Mesenchymal stem cell (in vitro differentiated cells and primary cell): ENCODE measurements at regions not wholly inside any gene's neighbourhood (a gene's known extent, or its start where the extent isn't known, plus 50 kb on each side); places are given as distances from the start of the nearest gene placed in this dataset.

Experiments used
- DNase-seq: peaks from one replicate; pipeline ENCODE4 v3.0.0-alpha.2; 2013
- H2AFZ ChIP-seq: one replicate; pipeline ENCODE4 v1.6.1; 2013; ENCODE audit warnings: low read depth, mild to moderate bottlenecking, control low read depth, inconsistent platforms, low read length, moderate library complexity
- H2AK5ac ChIP-seq: 2 replicates; pipeline ENCODE4 v1.6.1; 2013; ENCODE audit warnings: low read length, moderate library complexity, mild to moderate bottlenecking, inconsistent platforms; ENCODE audit not compliant: severe bottlenecking
- H2BK120ac ChIP-seq: one replicate; pipeline ENCODE4 v1.6.1; 2013; ENCODE audit warnings: low read depth, mild to moderate bottlenecking, inconsistent platforms, low read length, moderate library complexity
- H2BK12ac ChIP-seq, 2 experiments: one replicate each; pipeline ENCODE4 v1.6.1; 2013; ENCODE audit warnings: inconsistent platforms in 2 of 2, low read length in 2 of 2, mild to moderate bottlenecking in 2 of 2, moderate library complexity in 2 of 2, control low read depth in 1 of 2
- H2BK15ac ChIP-seq: one replicate; pipeline ENCODE4 v1.6.1; 2013; ENCODE audit warnings: mild to moderate bottlenecking, low read depth, inconsistent platforms; ENCODE audit not compliant: poor library complexity, severe bottlenecking
- H2BK5ac ChIP-seq: 2 replicates; pipeline ENCODE4 v1.6.1; 2013; ENCODE audit warnings: low read depth, mild to moderate bottlenecking, low read length, control low read depth, inconsistent platforms; ENCODE audit not compliant: poor library complexity, severe bottlenecking
- H3K14ac ChIP-seq, 2 experiments: one replicate each; pipeline ENCODE4 v1.6.1; 2013; ENCODE audit warnings: inconsistent platforms in 2 of 2, low read length in 2 of 2, control low read depth in 1 of 2, mild to moderate bottlenecking in 1 of 2, moderate library complexity in 1 of 2
- H3K18ac ChIP-seq, 2 experiments: one replicate each; pipeline ENCODE4 v1.6.1; 2013; ENCODE audit warnings: inconsistent platforms in 2 of 2, low read length in 2 of 2, control low read depth in 1 of 2, low read depth in 1 of 2, mild to moderate bottlenecking in 1 of 2
- H3K23ac ChIP-seq, 2 experiments: one replicate each; pipeline ENCODE4 v1.6.1; 2013; ENCODE audit warnings: inconsistent platforms in 2 of 2, low read length in 2 of 2, mild to moderate bottlenecking in 2 of 2, moderate library complexity in 2 of 2, control low read depth in 1 of 2
- H3K27ac ChIP-seq: 2 replicates; pipeline ENCODE4 v1.5.1; 2013; ENCODE audit warnings: mild to moderate bottlenecking, moderate library complexity, low read length, control low read depth, inconsistent platforms; ENCODE audit not compliant: poor library complexity, severe bottlenecking
- H3K27me3 ChIP-seq, 2 experiments: 2 replicates each; pipeline versions ENCODE4 v1.6.1 to v1.7.0; 2013; ENCODE audit warnings: low read length in 2 of 2, mild to moderate bottlenecking in 2 of 2, moderate library complexity in 2 of 2, control low read depth in 1 of 2, inconsistent platforms in 1 of 2; ENCODE audit not compliant: control insufficient read depth in 1 of 2, insufficient read depth in 1 of 2
- H3K36me3 ChIP-seq, 2 experiments: 2 replicates each; pipeline versions ENCODE4 v1.6.1 to v1.7.0; 2013; ENCODE audit warnings: low read length in 2 of 2, control low read depth in 1 of 2, inconsistent platforms in 1 of 2, low read depth in 1 of 2, mild to moderate bottlenecking in 1 of 2; ENCODE audit not compliant: insufficient read depth in 2 of 2, control insufficient read depth in 1 of 2
- H3K4ac ChIP-seq, 2 experiments: one replicate each; pipeline ENCODE4 v1.6.1; 2013; ENCODE audit warnings: inconsistent platforms in 2 of 2, low read length in 2 of 2, mild to moderate bottlenecking in 2 of 2, moderate library complexity in 2 of 2, control low read depth in 1 of 2, low read depth in 1 of 2
- H3K4me1 ChIP-seq: 2 replicates; pipeline ENCODE4 v1.6.1; 2013; ENCODE audit warnings: low read depth, low read length, control low read depth; ENCODE audit not compliant: control insufficient read depth, insufficient read depth
- H3K4me2 ChIP-seq: 2 replicates; pipeline ENCODE4 v1.6.1; 2013; ENCODE audit warnings: low read length, mild to moderate bottlenecking, inconsistent platforms; ENCODE audit not compliant: poor library complexity, severe bottlenecking
- H3K4me3 ChIP-seq, 2 experiments: 2 replicates each; pipeline versions ENCODE4 v1.5.1 to v1.7.0; 2013; ENCODE audit warnings: low read length in 2 of 2, mild to moderate bottlenecking in 2 of 2, control low read depth in 1 of 2, low read depth in 1 of 2; ENCODE audit not compliant: insufficient read depth in 1 of 2
- H3K79me1 ChIP-seq: replicated peaks from 2 replicates; pipeline ENCODE4 v1.6.1; 2013; ENCODE audit warnings: mild to moderate bottlenecking, control low read depth, low read length, inconsistent platforms; ENCODE audit not compliant: poor library complexity, severe bottlenecking
- H3K9ac ChIP-seq: 2 replicates; pipeline ENCODE4 v1.7.0; 2013; ENCODE audit warnings: mild to moderate bottlenecking, low read length, moderate library complexity
- H3K9me3 ChIP-seq: 2 replicates; pipeline ENCODE4 v1.7.0; 2013; ENCODE audit warnings: mild to moderate bottlenecking, low read length; ENCODE audit not compliant: control insufficient read depth
- H4K8ac ChIP-seq: one replicate; pipeline ENCODE4 v1.6.1; 2013; ENCODE audit warnings: inconsistent platforms, mild to moderate bottlenecking, low read length, moderate library complexity
- H4K91ac ChIP-seq: one replicate; pipeline ENCODE4 v1.6.1; 2013; ENCODE audit warnings: mild to moderate bottlenecking, low read length, inconsistent platforms
- WGBS: methylation state at CpG from one replicate; pipeline ENCODE4 v1.1.7; 2013; ENCODE audit warnings: mixed read lengths; 5-methylcytosine and 5-hydroxymethylcytosine counted together

- no peaks in the 10 kb centered on the region for H3K36me3 ChIP-seq
- no peak overlapping the region for H2BK120ac ChIP-seq
- H3K23ac ChIP-seq = no peak overlapping the region
- no peak overlapping the region for H2BK5ac ChIP-seq
- no peak overlapping the region for H4K8ac ChIP-seq
- H2BK15ac ChIP-seq = no peak overlapping the region
- H3K4me1 ChIP-seq = peaks cover 6% of the 10 kb centered on the region
- no peak overlapping the region for H2AFZ ChIP-seq
- H4K91ac ChIP-seq = no peak overlapping the region
- no peak overlapping the region for H2AK5ac ChIP-seq
- H3K4me3 ChIP-seq = no peak overlapping the region
- no peak overlapping the region for H3K9ac ChIP-seq
- WGBS = 54% methylated on average over 7 of the region's 7 CpGs
- no peak overlapping the region for H3K4ac ChIP-seq
- no peak overlapping the region for H3K27ac ChIP-seq
- H3K79me1 ChIP-seq = no peaks in the 10 kb centered on the region
- no peaks in the 10 kb centered on the region for H3K9me3 ChIP-seq
- no peak overlapping the region for H3K14ac ChIP-seq
- DNase-seq = no peak
- H3K4me2 ChIP-seq = no peak overlapping the region
- no peak overlapping the region for H3K18ac ChIP-seq
- no peak overlapping the region for H2BK12ac ChIP-seq
- no peaks in the 10 kb centered on the region for H3K27me3 ChIP-seq
Measured at GRCh38 chr3:187804745-187805121, 59.5 kb upstream of the BCL6 start.

- no peak overlapping the region for H2BK120ac ChIP-seq
- no peak overlapping the region for H3K4ac ChIP-seq
- H4K8ac ChIP-seq = no peak overlapping the region
- no peak overlapping the region for H2AK5ac ChIP-seq
- H3K9ac ChIP-seq = no peak overlapping the region
- H3K27ac ChIP-seq = no peak overlapping the region
- no peak overlapping the region for H2BK5ac ChIP-seq
- H3K9me3 ChIP-seq = no peaks in the 10 kb centered on the region
- H2BK15ac ChIP-seq = no peak overlapping the region
- H3K23ac ChIP-seq = no peak overlapping the region
- no peaks in the 10 kb centered on the region for H3K79me1 ChIP-seq
- H3K18ac ChIP-seq = no peak overlapping the region
- 92% methylated on average over 5 of the region's 5 CpGs for WGBS
- no peak overlapping the region for H3K14ac ChIP-seq
- H3K36me3 ChIP-seq = no peaks in the 10 kb centered on the region
- no peak overlapping the region for H2BK12ac ChIP-seq
- no peaks in the 10 kb centered on the region for H3K27me3 ChIP-seq
- H2AFZ ChIP-seq = no peak overlapping the region
- H4K91ac ChIP-seq = no peak overlapping the region
- peaks cover 6% of the 10 kb centered on the region for H3K4me1 ChIP-seq
- H3K4me3 ChIP-seq = no peak overlapping the region
- no peak overlapping the region for H3K4me2 ChIP-seq
- no peak for DNase-seq
Measured at GRCh38 chr3:187805774-187806173, 60.5 kb upstream of the BCL6 start.

- Histone ChIP-seq H3K14ac (no peak overlapping the region), H3K23ac (no peak overlapping the region), H3K9ac (no peak overlapping the region), H3K79me1 (no peaks in the 10 kb centered on the region), H2BK5ac (no peak overlapping the region), H3K4me3 (no peak overlapping the region), H2BK12ac (no peak overlapping the region), H3K9me3 (no peaks in the 10 kb centered on the region), H3K36me3 (no peaks in the 10 kb centered on the region), H3K4me1 (peaks cover 6% of the 10 kb centered on the region), H2AK5ac (no peak overlapping the region), H4K91ac (no peak overlapping the region), H3K4ac (no peak overlapping the region), H3K27ac (no peak overlapping the region), H3K4me2 (no peak overlapping the region), H3K18ac (no peak overlapping the region), H3K27me3 (no peaks in the 10 kb centered on the region), H4K8ac (no peak overlapping the region), H2BK15ac (no peak overlapping the region), H2BK120ac (no peak overlapping the region), H2AFZ (no peak overlapping the region)
- DNase-seq = peak; percentile 68
- 80% methylated on average over 1 of the region's 3 CpGs for WGBS
Measured at GRCh38 chr3:187807086-187807862, 62.0 kb upstream of the BCL6 start.

DNA sequence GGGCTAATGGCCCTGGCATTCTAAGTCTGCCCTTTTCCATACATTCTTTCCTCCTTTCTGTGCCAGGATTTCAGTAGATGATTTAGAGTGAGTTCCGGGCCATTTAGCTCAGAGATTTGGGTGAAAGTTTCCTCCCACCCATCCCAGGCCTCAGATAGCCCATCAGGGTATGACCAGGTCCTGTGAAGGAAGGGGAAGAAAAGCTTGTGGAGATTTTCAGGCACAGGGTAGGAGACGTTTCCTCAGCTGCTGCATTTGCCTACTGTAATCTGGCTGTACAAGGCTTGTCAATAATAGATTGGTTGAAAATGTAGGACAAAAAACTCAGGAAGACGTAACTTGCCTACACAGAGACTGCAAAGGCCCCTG lies 63.2 kb upstream of the BCL6 start:
- peak overlapping the region; percentile 63 for H3K27ac ChIP-seq
- peak overlapping the region; percentile 47 for H3K4me2 ChIP-seq
- H2AK5ac ChIP-seq = no peak overlapping the region
- peak overlapping the region in 1 of 2 experiments; percentile 21 for H2BK12ac ChIP-seq
- no peak overlapping the region for H4K8ac ChIP-seq
- no peak overlapping the region for H4K91ac ChIP-seq
- H3K4me3 ChIP-seq = no peak overlapping the region
- no peaks in the 10 kb centered on the region for H3K36me3 ChIP-seq
- no peak overlapping the region for H3K4ac ChIP-seq
- H2BK5ac ChIP-seq = peak overlapping the region; percentile 61
- H2BK120ac ChIP-seq = no peak overlapping the region
- no peak overlapping the region for H3K9ac ChIP-seq
- H3K4me1 ChIP-seq = peaks cover 6% of the 10 kb centered on the region
- DNase-seq = no peak
- no peak overlapping the region for H3K23ac ChIP-seq
- no peaks in the 10 kb centered on the region for H3K79me1 ChIP-seq
- no peak overlapping the region for H2AFZ ChIP-seq
- 83% methylated on average over 2 of the region's 3 CpGs for WGBS
- H2BK15ac ChIP-seq = no peak overlapping the region
- no peaks in the 10 kb centered on the region for H3K27me3 ChIP-seq
- H3K14ac ChIP-seq = no peak overlapping the region
- H3K9me3 ChIP-seq = no peaks in the 10 kb centered on the region
- no peak overlapping the region for H3K18ac ChIP-seq
